IMR-90 (cell line): ENCODE measurements at regions not wholly inside any gene's neighbourhood (a gene's known extent, or its start where the extent isn't known, plus 50 kb on each side); places are given as distances from the start of the nearest gene placed in this dataset.

Experiments used
- CHD1 ChIP-seq: IDR thresholded peaks from 2 replicates; pipeline ENCODE4 v1.6.1; 2012; ENCODE audit warnings: low read depth, low read length, improper control_type of control experiment
- CTCF ChIP-seq: conservative IDR thresholded peaks from 2 replicates; pipeline ENCODE4 v1.5.1; 2012; ENCODE audit warnings: mild to moderate bottlenecking, low read depth, low read length, improper control_type of control experiment
- MAFK ChIP-seq: IDR thresholded peaks from 2 replicates; pipeline ENCODE4 v1.6.1; 2012; ENCODE audit warnings: low read depth, low read length, improper control_type of control experiment
- MXI1 ChIP-seq: IDR thresholded peaks from 2 replicates; pipeline ENCODE4 v1.6.1; 2012; ENCODE audit warnings: low read depth, mild to moderate bottlenecking, low read length, moderate library complexity, borderline replicate concordance
- NFE2L2 ChIP-seq: fragments of 150-350 bp; IDR thresholded peaks from 2 replicates; pipeline ENCODE4 v1.6.1; 2016; ENCODE audit warnings: low read depth, mild to moderate bottlenecking, low read length
- POLR2A ChIP-seq: IDR thresholded peaks from 2 replicates; pipeline ENCODE4 v1.6.1; 2012; ENCODE audit warnings: mild to moderate bottlenecking, low read depth, low read length
- RAD21 ChIP-seq: IDR thresholded peaks from 2 replicates; pipeline ENCODE4 v1.6.1; 2012; ENCODE audit warnings: low read length, improper control_type of control experiment
- RFX5 ChIP-seq: IDR thresholded peaks from 2 replicates; pipeline ENCODE4 v1.8.0; 2012; ENCODE audit warnings: low read depth, mild to moderate bottlenecking, low read length, moderate library complexity
- SMC3 ChIP-seq: fragments of 150-350 bp; IDR thresholded peaks from 2 replicates; pipeline ENCODE4 v1.6.1; 2016; ENCODE audit warnings: low read depth, mild to moderate bottlenecking, antibody characterized with exemption, low read length, moderate library complexity

GRCh38 chr10:88195841-88196240 lies 332.4 kb downstream of the PTEN start:
- no peak for TF ChIP-seq CTCF
- no peak for TF ChIP-seq POLR2A
- TF ChIP-seq MAFK = no peak
- TF ChIP-seq SMC3 = no peak
- no peak for TF ChIP-seq RAD21
- no peak for TF ChIP-seq NFE2L2
- no peak for TF ChIP-seq RFX5
- no peak for TF ChIP-seq MXI1
- TF ChIP-seq CHD1 = no peak
